ENCODE measurements at regions not wholly inside any gene's neighbourhood (a gene's known extent, or its start where the extent isn't known, plus 50 kb on each side); places are given as distances from the start of the nearest gene placed in this dataset.

DNA sequence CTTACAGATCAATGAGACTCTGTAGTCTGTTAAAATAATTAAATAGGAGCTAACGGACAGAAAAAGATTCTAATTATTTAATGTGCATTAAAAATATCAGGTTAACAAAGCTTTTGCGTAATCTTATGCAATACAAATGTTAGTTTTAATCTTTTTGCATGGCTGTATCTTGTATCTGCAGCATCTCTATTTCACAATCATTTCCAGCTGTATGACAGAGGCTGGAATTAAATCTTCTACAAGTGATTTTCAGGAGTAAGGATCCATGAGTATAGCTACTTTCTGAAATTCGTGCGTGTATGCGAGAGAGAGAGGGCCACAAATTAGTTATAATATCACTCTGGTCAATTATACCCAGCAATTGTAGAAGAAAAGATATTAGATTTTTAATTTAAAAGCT, 1446.8 kb downstream of the NCAM2 start:
- Histone ChIP-seq H3K4me3 (ENCODE audit: low read depth, low read length) (no peak overlapping the region), H3K36me3 (ENCODE audit: control insufficient read depth, insufficient read depth, low read length) (no peaks in the 10 kb centered on the region), H3K9me3 (ENCODE audit: control insufficient read depth, insufficient read depth, low read length) (0 out of 2 replicates have a peak, but pooled peaks cover 3% of the 10 kb centered on the region), H3K27ac (ENCODE audit: low read depth, low read length) (no peak overlapping the region), H3K9ac (ENCODE audit: low read depth, low read length) (no peak overlapping the region), H3K27me3 (ENCODE audit: control insufficient read depth, insufficient read depth, low read length) (no peaks in the 10 kb centered on the region), H3K4me1 (ENCODE audit: control insufficient read depth, insufficient read depth, low read length) (no peaks in the 10 kb centered on the region)

DNA sequence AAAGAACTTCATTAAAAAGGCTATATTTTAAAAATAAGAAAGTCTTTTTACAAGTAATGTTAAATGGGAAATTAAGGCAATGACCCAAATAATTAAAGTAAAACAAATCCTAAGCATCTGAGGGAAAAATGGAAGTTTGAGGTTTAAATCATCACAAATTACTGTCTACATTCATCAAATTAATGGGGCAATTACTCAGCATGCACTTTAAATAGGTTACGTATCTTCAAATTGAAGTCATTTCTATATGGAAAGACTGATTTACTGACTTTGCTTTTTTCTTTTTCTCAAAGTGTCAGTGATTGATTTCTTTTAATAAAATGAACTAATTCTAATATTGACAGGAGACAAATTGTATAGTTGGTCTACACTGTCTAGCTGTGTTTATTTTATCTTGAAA, 1452.3 kb downstream of the NCAM2 start:
- Histone ChIP-seq H3K27me3 (ENCODE audit: control insufficient read depth, insufficient read depth, low read length) (no peaks in the 10 kb centered on the region), H3K36me3 (ENCODE audit: control insufficient read depth, insufficient read depth, low read length) (no peaks in the 10 kb centered on the region), H3K4me1 (ENCODE audit: control insufficient read depth, insufficient read depth, low read length) (no peaks in the 10 kb centered on the region), H3K9ac (ENCODE audit: low read depth, low read length) (no peak overlapping the region), H3K4me3 (ENCODE audit: low read depth, low read length) (no peak overlapping the region), H3K9me3 (ENCODE audit: control insufficient read depth, insufficient read depth, low read length) (no peaks in the 10 kb centered on the region), H3K27ac (ENCODE audit: low read depth, low read length) (no peak overlapping the region)

DNA sequence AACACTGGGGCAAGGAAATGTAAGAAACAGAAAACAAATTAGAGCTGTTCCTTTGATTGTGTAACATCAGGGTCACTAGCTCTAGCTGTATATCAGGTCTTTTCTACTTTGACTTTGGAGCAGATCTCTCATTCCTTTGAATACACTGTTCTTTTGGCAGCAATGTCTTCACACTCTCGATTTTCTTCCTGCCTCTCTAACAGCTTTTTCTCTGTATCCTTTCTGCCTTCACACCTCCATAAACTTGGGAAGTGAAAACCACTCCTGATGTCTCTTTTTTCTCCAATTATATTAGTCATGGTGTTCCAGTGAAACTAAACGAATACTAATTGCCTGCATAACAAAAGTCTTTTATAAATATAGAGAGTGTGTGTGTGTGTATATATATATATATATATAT, 1458.0 kb downstream of the NCAM2 start:
- Histone ChIP-seq H3K27ac (ENCODE audit: low read depth, low read length) (no peak overlapping the region), H3K36me3 (ENCODE audit: control insufficient read depth, insufficient read depth, low read length) (no peaks in the 10 kb centered on the region), H3K27me3 (ENCODE audit: control insufficient read depth, insufficient read depth, low read length) (no peaks in the 10 kb centered on the region), H3K9ac (ENCODE audit: low read depth, low read length) (no peak overlapping the region), H3K4me3 (ENCODE audit: low read depth, low read length) (no peak overlapping the region), H3K4me1 (ENCODE audit: control insufficient read depth, insufficient read depth, low read length) (no peaks in the 10 kb centered on the region), H3K9me3 (ENCODE audit: control insufficient read depth, insufficient read depth, low read length) (no peaks in the 10 kb centered on the region)

DNA sequence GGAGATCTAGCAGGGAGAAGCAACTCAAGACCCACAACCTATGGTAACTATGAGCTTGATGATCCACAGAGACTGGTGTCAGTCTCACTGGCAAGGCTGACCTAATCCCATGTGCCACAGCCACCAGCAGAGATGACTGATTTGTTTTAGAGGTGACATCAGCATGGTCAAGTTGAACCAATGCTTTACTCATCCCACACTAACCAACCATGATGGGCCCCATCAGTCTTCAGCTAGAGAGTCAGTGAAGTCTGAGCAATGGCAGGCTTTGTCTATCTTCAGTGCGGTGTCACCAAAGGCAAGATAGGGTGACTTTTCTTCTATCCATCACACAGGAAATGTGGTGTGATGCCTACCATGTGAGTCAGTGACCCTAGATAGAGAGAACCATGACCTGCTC, 1470.7 kb downstream of the NCAM2 start:
- Histone ChIP-seq H3K9ac (ENCODE audit: low read depth, low read length) (no peak overlapping the region), H3K27ac (ENCODE audit: low read depth, low read length) (no peak overlapping the region), H3K27me3 (ENCODE audit: control insufficient read depth, insufficient read depth, low read length) (no peaks in the 10 kb centered on the region), H3K4me3 (ENCODE audit: low read depth, low read length) (no peak overlapping the region), H3K4me1 (ENCODE audit: control insufficient read depth, insufficient read depth, low read length) (no peaks in the 10 kb centered on the region), H3K36me3 (ENCODE audit: control insufficient read depth, insufficient read depth, low read length) (no peaks in the 10 kb centered on the region), H3K9me3 (ENCODE audit: control insufficient read depth, insufficient read depth, low read length) (peaks cover 6% of the 10 kb centered on the region; the same call in 1 of the 2 replicates)

DNA sequence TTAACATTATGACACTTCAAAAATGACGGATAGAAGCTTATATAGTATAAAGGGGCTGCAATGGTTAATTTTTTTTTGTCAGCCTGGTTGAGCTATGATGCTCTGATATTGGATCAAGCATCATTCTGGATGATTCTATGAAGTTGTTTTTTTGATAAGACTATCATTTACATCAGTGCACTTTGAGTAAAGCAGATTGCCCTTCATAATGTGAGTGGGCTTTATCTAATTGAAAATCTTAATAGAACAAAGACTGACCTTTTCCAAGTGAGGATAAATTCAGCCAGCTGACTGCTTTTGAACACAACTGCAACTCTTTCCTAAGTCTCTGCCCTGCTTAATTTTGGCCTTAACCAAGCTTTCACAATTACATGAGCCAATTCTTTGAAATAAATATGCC, 1476.2 kb downstream of the NCAM2 start:
- no peak overlapping the region for H3K4me3 ChIP-seq (ENCODE audit: low read depth, low read length)
- no peaks in the 10 kb centered on the region for H3K27me3 ChIP-seq (ENCODE audit: control insufficient read depth, insufficient read depth, low read length)
- no peaks in the 10 kb centered on the region for H3K36me3 ChIP-seq (ENCODE audit: control insufficient read depth, insufficient read depth, low read length)
- H3K9ac ChIP-seq (ENCODE audit: low read depth, low read length), result no peak overlapping the region
- H3K9me3 ChIP-seq (ENCODE audit: control insufficient read depth, insufficient read depth, low read length), result no peaks in the 10 kb centered on the region
- no peaks in the 10 kb centered on the region for H3K4me1 ChIP-seq (ENCODE audit: control insufficient read depth, insufficient read depth, low read length)
- no peak overlapping the region for H3K27ac ChIP-seq (ENCODE audit: low read depth, low read length)

DNA sequence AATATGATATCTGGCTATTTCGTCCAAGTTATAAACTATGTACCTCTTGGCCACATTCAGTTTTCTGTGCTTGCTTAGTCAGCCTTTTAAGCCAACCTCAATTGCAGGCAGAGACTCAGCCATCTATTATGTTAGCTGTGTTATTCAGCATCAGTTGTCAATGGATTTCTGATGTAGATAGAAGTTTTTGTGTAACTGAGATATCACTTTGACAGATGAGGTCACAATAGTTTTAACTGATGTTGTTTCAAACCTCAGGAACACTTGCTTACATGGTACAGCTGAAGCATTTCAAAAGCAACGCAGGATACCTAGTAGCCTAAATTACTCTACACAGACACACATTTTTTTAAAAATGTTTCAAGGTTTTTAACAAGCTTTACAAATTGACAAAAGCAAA, 1478.0 kb downstream of the NCAM2 start:
- no peak overlapping the region for H3K9ac ChIP-seq (ENCODE audit: low read depth, low read length)
- no peaks in the 10 kb centered on the region for H3K27me3 ChIP-seq (ENCODE audit: control insufficient read depth, insufficient read depth, low read length)
- H3K27ac ChIP-seq (ENCODE audit: low read depth, low read length), result no peak overlapping the region
- H3K4me3 ChIP-seq (ENCODE audit: low read depth, low read length), result no peak overlapping the region
- no peaks in the 10 kb centered on the region for H3K36me3 ChIP-seq (ENCODE audit: control insufficient read depth, insufficient read depth, low read length)
- no peaks in the 10 kb centered on the region for H3K4me1 ChIP-seq (ENCODE audit: control insufficient read depth, insufficient read depth, low read length)
- H3K9me3 ChIP-seq (ENCODE audit: control insufficient read depth, insufficient read depth, low read length), result no peaks in the 10 kb centered on the region; the same call in 1 of the 2 replicates

DNA sequence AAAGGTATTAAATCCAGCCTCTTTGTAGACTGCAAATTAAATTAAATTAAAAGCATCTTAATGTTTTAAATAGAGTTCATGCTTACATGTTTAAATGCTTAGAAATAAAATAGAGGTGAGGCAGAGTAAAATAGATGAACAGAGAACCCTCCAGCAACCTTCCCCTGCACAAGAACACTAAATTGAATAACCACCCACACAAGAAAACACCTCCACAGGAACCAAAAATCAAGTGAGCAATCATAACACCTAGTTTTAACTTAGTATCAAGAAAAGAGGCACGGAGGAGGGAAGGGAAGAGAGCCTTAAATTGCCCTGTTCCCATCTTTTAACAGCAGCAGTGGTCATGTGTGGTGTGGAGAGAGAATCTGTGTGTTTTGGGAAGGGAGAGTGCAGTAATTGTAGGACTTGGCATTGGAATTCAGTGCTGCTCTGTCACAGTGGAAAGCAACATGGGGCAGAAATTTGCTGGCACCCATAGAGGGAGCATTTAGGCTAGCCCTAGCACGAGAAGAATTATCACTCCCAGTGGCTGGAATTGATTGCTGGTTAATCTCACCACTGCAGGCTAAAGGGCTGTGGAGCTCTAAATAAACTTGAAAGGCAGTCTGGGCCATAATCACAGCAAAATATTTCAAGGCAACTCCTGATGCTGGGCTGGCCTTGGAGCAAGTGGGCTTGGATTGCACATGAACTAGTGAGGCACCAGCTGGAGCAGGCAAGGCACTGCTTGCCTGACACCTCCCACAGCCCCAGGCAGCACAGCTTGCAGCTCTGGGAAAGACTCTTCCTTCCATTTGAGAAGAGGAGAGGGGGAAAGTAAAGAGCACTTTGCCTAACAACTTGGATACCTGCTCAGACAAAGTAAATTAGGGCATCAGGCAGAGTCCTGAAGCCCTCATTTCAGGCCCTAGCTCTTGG, 1478.8 kb downstream of the NCAM2 start:
- Histone ChIP-seq H3K4me3 (ENCODE audit: low read depth, low read length) (no peak overlapping the region), H3K9me3 (ENCODE audit: control insufficient read depth, insufficient read depth, low read length) (no peaks in the 10 kb centered on the region; the same call in 1 of the 2 replicates), H3K27ac (ENCODE audit: low read depth, low read length) (no peak overlapping the region), H3K4me1 (ENCODE audit: control insufficient read depth, insufficient read depth, low read length) (no peaks in the 10 kb centered on the region), H3K9ac (ENCODE audit: low read depth, low read length) (no peak overlapping the region), H3K36me3 (ENCODE audit: control insufficient read depth, insufficient read depth, low read length) (no peaks in the 10 kb centered on the region), H3K27me3 (ENCODE audit: control insufficient read depth, insufficient read depth, low read length) (no peaks in the 10 kb centered on the region)

DNA sequence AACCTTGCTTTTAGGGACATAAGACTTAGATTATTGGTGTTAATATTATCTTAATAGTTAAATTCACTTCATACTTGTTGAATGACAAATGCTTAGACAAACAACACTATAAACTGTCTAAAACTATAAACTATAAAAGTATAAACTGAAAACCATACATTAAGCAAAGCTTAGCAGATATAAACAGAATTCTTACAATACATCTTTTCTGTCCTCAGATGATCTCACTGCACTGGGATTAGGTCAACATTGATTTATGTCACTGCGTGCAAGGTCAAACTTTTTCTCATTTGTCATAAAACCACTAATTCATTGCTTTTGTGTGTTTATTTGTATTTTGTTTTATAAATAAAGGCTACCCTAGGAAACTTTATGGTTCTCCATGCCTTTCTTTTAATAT, 1491.8 kb downstream of the NCAM2 start:
- no peaks in the 10 kb centered on the region for H3K4me1 ChIP-seq (ENCODE audit: control insufficient read depth, insufficient read depth, low read length)
- H3K9me3 ChIP-seq (ENCODE audit: control insufficient read depth, insufficient read depth, low read length), result no peaks in the 10 kb centered on the region
- H3K4me3 ChIP-seq (ENCODE audit: low read depth, low read length), result no peak overlapping the region
- H3K27ac ChIP-seq (ENCODE audit: low read depth, low read length), result no peak overlapping the region
- no peak overlapping the region for H3K9ac ChIP-seq (ENCODE audit: low read depth, low read length)
- no peaks in the 10 kb centered on the region for H3K36me3 ChIP-seq (ENCODE audit: control insufficient read depth, insufficient read depth, low read length)
- no peaks in the 10 kb centered on the region for H3K27me3 ChIP-seq (ENCODE audit: control insufficient read depth, insufficient read depth, low read length)

DNA sequence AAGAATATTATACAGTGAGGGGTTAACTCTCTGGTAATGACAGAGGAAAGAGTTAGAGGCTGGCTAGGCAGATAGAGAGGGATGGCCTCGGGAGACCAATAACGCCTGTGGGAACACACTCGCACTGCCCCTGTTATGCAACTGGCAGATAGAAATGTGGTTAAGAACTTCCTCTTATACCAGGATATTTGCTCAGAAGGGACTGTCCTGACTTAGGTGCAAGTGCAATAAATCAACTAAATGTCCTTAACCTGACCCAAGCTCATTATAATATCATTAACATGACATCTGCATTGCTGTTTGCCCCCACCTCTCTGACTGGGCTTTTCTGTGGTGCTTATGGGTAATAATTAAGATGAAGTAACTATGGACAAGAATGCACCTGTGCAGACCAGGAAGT, 1518.0 kb downstream of the NCAM2 start:
- H3K27ac ChIP-seq (ENCODE audit: low read depth, low read length), result no peak overlapping the region
- H3K4me1 ChIP-seq (ENCODE audit: control insufficient read depth, insufficient read depth, low read length), result peaks cover 12% of the 10 kb centered on the region
- H3K36me3 ChIP-seq (ENCODE audit: control insufficient read depth, insufficient read depth, low read length), result no peaks in the 10 kb centered on the region
- no peak overlapping the region for H3K9ac ChIP-seq (ENCODE audit: low read depth, low read length)
- no peaks in the 10 kb centered on the region for H3K27me3 ChIP-seq (ENCODE audit: control insufficient read depth, insufficient read depth, low read length)
- no peaks in the 10 kb centered on the region for H3K9me3 ChIP-seq (ENCODE audit: control insufficient read depth, insufficient read depth, low read length)
- no peak overlapping the region for H3K4me3 ChIP-seq (ENCODE audit: low read depth, low read length)

DNA sequence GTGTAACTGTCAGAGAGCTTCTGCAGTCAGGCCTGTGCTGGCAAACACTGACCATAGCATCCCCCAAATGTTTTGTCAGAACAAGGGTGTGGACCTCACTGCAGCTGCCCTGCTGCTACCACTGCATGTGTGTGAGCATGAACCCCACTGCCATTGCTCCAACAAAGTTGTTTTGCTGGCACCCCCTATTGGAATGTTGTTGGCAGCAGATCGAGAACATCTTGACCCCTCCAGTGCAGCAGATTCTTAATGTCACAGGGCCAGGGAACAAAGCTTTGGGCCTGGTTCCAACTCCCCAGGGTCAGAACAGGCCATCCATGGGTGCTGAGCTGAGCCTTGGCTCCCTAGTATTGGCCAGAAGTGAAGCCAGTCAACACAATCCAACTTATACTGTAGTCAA, 1537.4 kb downstream of the NCAM2 start:
- H3K9ac ChIP-seq (ENCODE audit: low read depth, low read length), result no peak overlapping the region
- H3K36me3 ChIP-seq (ENCODE audit: control insufficient read depth, insufficient read depth, low read length), result no peaks in the 10 kb centered on the region
- H3K4me1 ChIP-seq (ENCODE audit: control insufficient read depth, insufficient read depth, low read length), result no peaks in the 10 kb centered on the region
- H3K27ac ChIP-seq (ENCODE audit: low read depth, low read length), result no peak overlapping the region
- no peak overlapping the region for H3K4me3 ChIP-seq (ENCODE audit: low read depth, low read length)
- H3K27me3 ChIP-seq (ENCODE audit: control insufficient read depth, insufficient read depth, low read length), result no peaks in the 10 kb centered on the region
- H3K9me3 ChIP-seq (ENCODE audit: control insufficient read depth, insufficient read depth, low read length), result peaks cover 12% of the 10 kb centered on the region

DNA sequence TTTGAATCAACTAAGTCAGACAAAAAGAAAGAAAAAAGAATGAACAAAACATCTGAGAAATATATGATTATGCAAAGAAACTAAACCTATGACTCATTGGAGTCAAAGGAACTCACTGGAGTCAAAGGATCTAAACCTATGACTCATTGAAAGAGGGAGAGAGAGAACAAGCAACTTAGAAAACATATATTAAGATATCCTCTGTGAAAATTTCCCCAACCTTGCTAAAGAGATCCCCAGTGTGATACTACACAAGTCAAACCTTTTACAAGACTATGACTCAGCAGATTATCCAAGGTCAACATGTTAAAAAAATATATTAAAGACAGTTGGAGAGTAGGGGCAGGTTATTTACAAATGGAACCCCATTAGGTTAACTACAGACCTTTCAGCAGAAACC, 1538.3 kb downstream of the NCAM2 start:
- H3K9me3 ChIP-seq (ENCODE audit: control insufficient read depth, insufficient read depth, low read length), result peaks cover 12% of the 10 kb centered on the region
- H3K36me3 ChIP-seq (ENCODE audit: control insufficient read depth, insufficient read depth, low read length), result no peaks in the 10 kb centered on the region
- no peak overlapping the region for H3K27ac ChIP-seq (ENCODE audit: low read depth, low read length)
- H3K4me1 ChIP-seq (ENCODE audit: control insufficient read depth, insufficient read depth, low read length), result no peaks in the 10 kb centered on the region
- no peak overlapping the region for H3K9ac ChIP-seq (ENCODE audit: low read depth, low read length)
- H3K4me3 ChIP-seq (ENCODE audit: low read depth, low read length), result no peak overlapping the region
- H3K27me3 ChIP-seq (ENCODE audit: control insufficient read depth, insufficient read depth, low read length), result no peaks in the 10 kb centered on the region
